GM23338 (cell line): ENCODE measurements at regions not wholly inside any gene's neighbourhood (a gene's known extent, or its start where the extent isn't known, plus 50 kb on each side); places are given as distances from the start of the nearest gene placed in this dataset.

Experiments used
- ATAC-seq: fragments of 200-7000 bp; cut with Tn5 transposase; 3 replicates; pipeline ENCODE4 v1.9.1; 2020
- DNase-seq: peaks from one replicate; pipeline ENCODE4 v3.0.0-alpha.2; 2015; ENCODE audit warnings: low spot score
- H2AFZ ChIP-seq: fragments of 200-600 bp; sonication (generic); 2 replicates; pipeline ENCODE4 v1.8.0; 2016; ENCODE audit warnings: antibody characterized with exemption, mild to moderate bottlenecking, moderate library complexity
- H3F3A ChIP-seq: fragments of 200-600 bp; sonication (generic); replicated peaks from 2 replicates; pipeline ENCODE4 v1.8.0; 2017; ENCODE audit warnings: antibody characterized with exemption, mixed run types, low read depth
- H3K27ac ChIP-seq: fragments of 200-600 bp; sonication (generic); 2 replicates; pipeline ENCODE4 v1.6.1; 2016; ENCODE audit warnings: low read depth
- H3K27me3 ChIP-seq: fragments of 200-600 bp; sonication (generic); 2 replicates; pipeline ENCODE4 v1.8.0; 2016; ENCODE audit warnings: mild to moderate bottlenecking, mixed run types, moderate library complexity; ENCODE audit not compliant: insufficient read depth
- H3K36me3 ChIP-seq: fragments of 200-600 bp; sonication (generic); 2 replicates; pipeline ENCODE4 v1.8.0; 2016; ENCODE audit warnings: mild to moderate bottlenecking; ENCODE audit not compliant: insufficient read depth
- H3K4me1 ChIP-seq: fragments of 200-600 bp; sonication (generic); 2 replicates; pipeline ENCODE4 v1.8.0; 2016; ENCODE audit warnings: mild to moderate bottlenecking, moderate library complexity; ENCODE audit not compliant: insufficient read depth
- H3K4me2 ChIP-seq: fragments of 200-600 bp; sonication (generic); 2 replicates; pipeline ENCODE4 v1.7.1; 2017; ENCODE audit warnings: mixed run types
- H3K4me3 ChIP-seq: fragments of 200-600 bp; sonication (generic); 2 replicates; pipeline ENCODE4 v1.6.1; 2016; ENCODE audit warnings: mixed run types
- H3K79me2 ChIP-seq: fragments of 200-600 bp; sonication (generic); replicated peaks from 2 replicates; pipeline ENCODE4 v1.8.0; 2017; ENCODE audit warnings: mild to moderate bottlenecking; ENCODE audit not compliant: insufficient read depth
- H3K9me2 ChIP-seq: fragments of 200-600 bp; sonication (generic); 2 replicates; pipeline ENCODE4 v1.8.0; 2017; ENCODE audit not compliant: insufficient read depth
- H4K20me1 ChIP-seq: fragments of 200-600 bp; sonication (generic); replicated peaks from 2 replicates; pipeline ENCODE4 v1.8.0; 2017; ENCODE audit warnings: mild to moderate bottlenecking; ENCODE audit not compliant: insufficient read depth
- H3K27ac Mint-ChIP-seq: 2 replicates; pipeline ENCODE4 v1.8.0; 2020; ENCODE audit warnings: inconsistent platforms, mild to moderate bottlenecking, moderate library complexity, mixed read lengths
- H3K27me3 Mint-ChIP-seq: 3 replicates; pipeline ENCODE4 v1.8.0; 2022; ENCODE audit warnings: low read depth, mild to moderate bottlenecking, moderate library complexity, mixed read lengths, inconsistent platforms; ENCODE audit not compliant: insufficient read depth, poor library complexity
- H3K36me3 Mint-ChIP-seq: 3 replicates; pipeline ENCODE4 v1.8.0; 2021; ENCODE audit warnings: low read depth, mild to moderate bottlenecking, inconsistent platforms, moderate library complexity, mixed read lengths
- H3K4me1 Mint-ChIP-seq: 3 replicates; pipeline ENCODE4 v1.8.0; 2020; ENCODE audit warnings: mild to moderate bottlenecking, inconsistent platforms, mixed read lengths
- H3K4me3 Mint-ChIP-seq: 3 replicates; pipeline ENCODE4 v1.8.0; 2021; ENCODE audit warnings: moderate library complexity, mild to moderate bottlenecking, inconsistent platforms, mixed read lengths
- H3K9me3 Mint-ChIP-seq: 3 replicates; pipeline ENCODE4 v1.8.0; 2020; ENCODE audit warnings: moderate library complexity, mild to moderate bottlenecking, inconsistent platforms, mixed read lengths
- ETS1 ChIP-seq: IDR thresholded peaks from 2 replicates; pipeline ENCODE4 v1.6.1; 2016; ENCODE audit warnings: antibody characterized with exemption
- EZH2 ChIP-seq: fragments of 200-600 bp; sonication (generic); IDR thresholded peaks from one replicate; pipeline ENCODE4 v1.8.0; 2017; ENCODE audit warnings: antibody characterized with exemption, mild to moderate bottlenecking, low read depth; ENCODE audit not compliant: unreplicated experiment
- EZH2phosphoT487 ChIP-seq: fragments of 200-600 bp; sonication (generic); IDR thresholded peaks from one replicate; pipeline ENCODE4 v1.8.1; 2018; ENCODE audit warnings: antibody characterized with exemption; ENCODE audit not compliant: unreplicated experiment
- REST ChIP-seq: IDR thresholded peaks from one replicate; pipeline ENCODE4 v1.6.1; 2018; ENCODE audit warnings: antibody characterized with exemption; ENCODE audit not compliant: unreplicated experiment
- STAT1 ChIP-seq: IDR thresholded peaks from one replicate; pipeline ENCODE4 v1.6.1; 2016; ENCODE audit warnings: antibody characterized with exemption; ENCODE audit not compliant: unreplicated experiment
- ZNF114 ChIP-seq: fragments of 250-450 bp; sonication (Bioruptor Pico); IDR thresholded peaks from 2 replicates; pipeline ENCODE4 v1.5.0; 2020; ENCODE audit warnings: mild to moderate bottlenecking, moderate library complexity
- ZNF331 ChIP-seq: fragments of 250-450 bp; sonication (Bioruptor Pico); IDR thresholded peaks from 2 replicates; pipeline ENCODE4 v1.5.0; 2020; ENCODE audit warnings: low read depth, mild to moderate bottlenecking, moderate library complexity
- ZNF462 ChIP-seq: fragments of 250-450 bp; sonication (Bioruptor Pico); IDR thresholded peaks from 2 replicates; pipeline ENCODE4 v1.5.0; 2020; ENCODE audit warnings: mild to moderate bottlenecking, moderate library complexity

DNA sequence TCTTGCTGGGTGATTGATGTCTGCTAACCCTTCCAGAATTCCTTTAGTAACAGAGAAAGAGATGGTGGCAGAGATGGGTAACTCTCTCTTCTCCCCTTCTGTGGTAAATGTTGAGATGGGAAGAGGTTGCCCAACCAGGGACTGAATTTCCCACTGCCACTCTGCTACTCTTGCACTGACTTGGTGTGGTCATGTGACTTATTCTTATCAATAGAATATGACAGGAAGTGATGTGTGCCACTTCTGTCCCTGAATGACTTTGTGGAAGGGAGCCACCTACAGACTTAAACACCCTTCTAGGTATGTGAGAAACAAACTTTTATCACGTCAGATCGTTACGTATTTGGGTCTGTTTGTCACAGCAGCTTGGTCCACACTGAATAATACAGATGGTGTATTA lies 132.9 kb downstream of the ZNF621 start:
- Histone ChIP-seq H3K79me2 (no peaks in the 10 kb centered on the region), H3K4me2 (no peak overlapping the region), H3K36me3 (no peaks in the 10 kb centered on the region), H3K27me3 (no peaks in the 10 kb centered on the region), H3K4me1 (no peaks in the 10 kb centered on the region), H2AFZ (no peak overlapping the region), H3K27ac (no peak overlapping the region), H3K4me3 (no peak overlapping the region), H3K9me2 (peaks cover 15% of the 10 kb centered on the region; the same call in 1 of the 2 replicates), H3F3A (no peaks in the 10 kb centered on the region), H4K20me1 (no peaks in the 10 kb centered on the region)
- no peaks in the 10 kb centered on the region for H3K36me3 Mint-ChIP-seq
- no peaks in the 10 kb centered on the region; the same call in 2 of the 3 replicates for H3K4me1 Mint-ChIP-seq
- H3K9me3 Mint-ChIP-seq, result no peaks in the 10 kb centered on the region
- no peak overlapping the region for H3K27ac Mint-ChIP-seq
- no peak for ATAC-seq
- no peak for TF ChIP-seq ZNF114 (CRISPR knock-in tag)
- TF ChIP-seq ETS1, result no peak
- no peak for TF ChIP-seq REST
- no peak for TF ChIP-seq ZNF331 (CRISPR knock-in tag)
- no peak for TF ChIP-seq ZNF462 (CRISPR knock-in tag)
- TF ChIP-seq EZH2phosphoT487, result no peak
- TF ChIP-seq EZH2, result no peak
- TF ChIP-seq STAT1, result no peak
- DNase-seq, result no peak
- H3K27me3 Mint-ChIP-seq, result no peaks in the 10 kb centered on the region
- H3K4me3 Mint-ChIP-seq, result no peak overlapping the region
